GM18868 (cell line): ENCODE measurements at regions not wholly inside any gene's neighbourhood (a gene's known extent, or its start where the extent isn't known, plus 50 kb on each side); places are given as distances from the start of the nearest gene placed in this dataset.

Source experiments
- ATAC-seq: cut with Tn5 transposase; IDR thresholded peaks from one replicate; pipeline ENCODE4 v1.9.1; 2021; ENCODE audit warnings: mild to moderate bottlenecking, moderate library complexity; ENCODE audit not compliant: unreplicated experiment

- no peak for ATAC-seq
Observed at GRCh38 chr3:110711130-110711832, 360.3 kb upstream of the NECTIN3 start.

GRCh38 chr3:110711851-110712516 is 359.6 kb upstream of the NECTIN3 start:
- no peak for ATAC-seq

- no peak for ATAC-seq
Observed at GRCh38 chr3:110727056-110727455, 344.6 kb upstream of the NECTIN3 start.

GRCh38 chr3:110731148-110731547 is 340.5 kb upstream of the NECTIN3 start:
- no peak for ATAC-seq

DNA sequence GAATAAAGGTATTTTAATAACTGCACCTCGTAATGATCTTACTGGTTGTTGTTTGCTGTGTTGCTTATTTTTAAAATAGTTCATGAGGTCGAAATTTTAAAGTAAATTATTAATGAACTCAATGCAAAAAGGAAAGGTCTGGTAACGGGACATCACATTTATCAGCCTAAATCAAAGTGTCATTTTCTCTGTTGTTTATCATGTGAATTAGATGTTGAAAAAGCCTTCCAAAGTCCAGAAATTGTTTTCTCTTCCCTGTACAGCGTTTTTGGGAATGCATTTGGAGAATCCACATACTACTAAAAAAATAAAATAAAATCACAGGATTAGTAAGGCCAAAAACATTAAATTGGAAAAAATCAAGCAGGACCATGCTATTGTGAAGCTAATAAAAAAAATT is 339.2 kb upstream of the NECTIN3 start:
- ATAC-seq, result no peak

DNA sequence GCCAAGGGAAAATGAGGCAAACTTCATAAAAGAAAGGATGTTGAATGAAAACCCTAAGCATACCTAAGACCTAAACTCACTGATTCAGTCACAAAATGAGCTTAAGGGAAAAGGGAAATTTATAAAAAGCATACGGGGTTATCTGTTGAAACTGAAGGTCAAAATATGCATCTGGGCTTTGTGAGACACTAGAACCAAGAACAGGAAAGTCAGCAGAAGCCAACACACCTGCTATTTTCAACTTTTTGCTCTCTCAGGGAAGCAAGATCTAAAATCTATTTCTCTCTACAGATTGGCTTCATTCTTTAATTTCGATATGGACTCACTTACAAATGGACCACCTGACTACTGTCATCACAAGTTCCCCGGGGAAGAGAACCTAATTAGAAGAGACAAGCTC is 338.6 kb upstream of the NECTIN3 start:
- no peak for ATAC-seq

- ATAC-seq, result no peak
Observed at GRCh38 chr3:110734524-110734923, 337.1 kb upstream of the NECTIN3 start.

DNA sequence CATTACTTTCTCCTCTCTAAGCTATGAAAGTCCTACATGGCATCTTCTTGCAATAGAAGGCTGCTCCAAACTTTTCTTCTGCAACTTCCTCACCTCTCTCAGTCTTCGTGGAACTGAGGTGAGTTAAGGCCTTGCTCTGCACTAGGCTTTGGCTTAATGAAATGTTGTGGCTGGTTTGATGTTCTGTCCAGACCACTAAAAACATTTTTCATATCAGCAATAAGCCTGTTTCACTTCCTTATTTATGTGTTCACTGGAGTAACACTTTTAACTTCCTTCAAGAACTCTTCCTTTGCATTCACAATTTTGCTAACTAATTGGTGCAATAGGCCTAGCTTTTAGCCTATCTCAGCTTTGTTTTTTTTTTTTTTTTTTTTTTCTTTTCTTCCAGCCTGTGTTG is 335.3 kb upstream of the NECTIN3 start:
- peak; percentile 95 for ATAC-seq

- ATAC-seq, result no peak
Observed at GRCh38 chr3:110738531-110738930, 333.1 kb upstream of the NECTIN3 start.

- ATAC-seq, result no peak
Observed at GRCh38 chr3:110741891-110742290, 329.7 kb upstream of the NECTIN3 start.

DNA sequence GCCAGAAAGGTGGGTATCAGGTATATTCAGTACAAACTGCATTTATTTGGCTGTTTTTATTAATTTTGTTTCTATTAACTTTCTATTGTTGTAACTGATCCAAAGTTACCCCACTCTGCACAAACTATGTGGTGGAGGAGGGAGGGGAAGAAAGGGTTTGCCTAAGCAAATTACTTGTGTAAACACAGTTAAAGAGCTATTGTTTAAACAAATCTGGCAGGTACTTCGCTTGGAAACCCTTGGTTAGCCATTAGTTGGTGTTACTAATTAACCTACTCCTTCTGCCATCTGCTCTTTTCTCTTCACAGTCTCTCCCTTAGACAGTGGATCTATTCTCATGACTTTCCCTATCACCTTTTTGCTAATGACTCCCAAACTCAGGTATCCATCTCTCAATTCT is 328.4 kb upstream of the NECTIN3 start:
- no peak for ATAC-seq

GRCh38 chr3:110743984-110744383 is 327.6 kb upstream of the NECTIN3 start:
- ATAC-seq, result no peak

DNA sequence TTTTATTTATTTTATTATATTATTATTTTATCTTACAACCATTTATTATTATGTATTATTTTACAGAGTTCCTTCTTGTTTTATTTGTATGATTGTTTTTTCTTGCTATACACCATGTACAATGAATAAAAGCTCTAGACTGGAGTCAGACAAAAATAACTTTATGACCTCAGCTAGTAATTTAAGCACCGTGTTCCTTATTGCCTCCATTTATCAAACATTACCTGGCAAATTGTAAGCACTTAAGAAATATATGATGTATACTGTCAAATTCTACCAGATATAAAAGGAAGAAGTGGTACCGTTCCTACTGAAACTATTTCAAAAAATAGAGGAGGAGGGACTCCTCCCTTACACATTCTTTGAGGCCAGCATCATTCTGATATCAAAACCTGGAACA is 326.9 kb upstream of the NECTIN3 start:
- no peak for ATAC-seq

DNA sequence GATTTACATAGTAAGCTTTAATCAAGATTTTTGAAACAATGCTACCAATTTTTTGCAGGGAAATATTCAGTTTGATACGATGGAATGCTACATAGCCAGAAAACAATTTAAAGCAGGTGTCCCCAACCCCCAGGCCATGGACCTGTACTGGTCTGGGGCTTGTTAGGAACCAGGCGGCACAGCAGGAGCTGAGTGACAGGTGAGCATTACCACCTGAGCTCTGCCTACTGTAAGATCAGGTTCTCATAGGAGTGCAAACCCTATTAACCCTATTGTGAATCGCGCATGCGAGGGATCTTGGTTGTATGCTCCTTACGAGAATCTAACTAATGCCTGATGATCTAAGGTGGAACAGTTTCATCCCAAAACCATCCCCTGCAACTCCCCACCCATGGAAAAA is 322.6 kb upstream of the NECTIN3 start:
- no peak for ATAC-seq

GRCh38 chr3:110750201-110750600 is 321.4 kb upstream of the NECTIN3 start:
- no peak for ATAC-seq

- ATAC-seq, result no peak
Observed at GRCh38 chr3:110752307-110752706, 319.3 kb upstream of the NECTIN3 start.

DNA sequence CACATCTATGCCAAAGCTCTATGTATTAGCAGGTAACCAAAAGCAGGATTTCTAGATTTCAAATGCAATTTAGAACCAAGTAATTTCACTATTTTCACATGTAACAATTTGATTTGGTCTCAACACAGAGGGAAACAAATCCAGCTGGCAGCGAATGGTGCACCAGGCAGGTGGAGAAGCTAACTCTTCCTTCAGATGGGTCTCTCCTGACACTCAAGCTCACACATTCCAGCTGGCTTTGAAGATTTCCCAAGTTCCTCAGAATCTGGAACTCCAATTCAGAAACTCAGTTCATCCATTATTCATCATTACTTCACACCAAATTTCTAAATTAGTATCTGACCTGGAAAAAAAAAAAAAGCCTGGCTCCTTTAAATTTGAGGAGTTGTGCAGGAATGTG is 318.1 kb upstream of the NECTIN3 start:
- ATAC-seq, result no peak

DNA sequence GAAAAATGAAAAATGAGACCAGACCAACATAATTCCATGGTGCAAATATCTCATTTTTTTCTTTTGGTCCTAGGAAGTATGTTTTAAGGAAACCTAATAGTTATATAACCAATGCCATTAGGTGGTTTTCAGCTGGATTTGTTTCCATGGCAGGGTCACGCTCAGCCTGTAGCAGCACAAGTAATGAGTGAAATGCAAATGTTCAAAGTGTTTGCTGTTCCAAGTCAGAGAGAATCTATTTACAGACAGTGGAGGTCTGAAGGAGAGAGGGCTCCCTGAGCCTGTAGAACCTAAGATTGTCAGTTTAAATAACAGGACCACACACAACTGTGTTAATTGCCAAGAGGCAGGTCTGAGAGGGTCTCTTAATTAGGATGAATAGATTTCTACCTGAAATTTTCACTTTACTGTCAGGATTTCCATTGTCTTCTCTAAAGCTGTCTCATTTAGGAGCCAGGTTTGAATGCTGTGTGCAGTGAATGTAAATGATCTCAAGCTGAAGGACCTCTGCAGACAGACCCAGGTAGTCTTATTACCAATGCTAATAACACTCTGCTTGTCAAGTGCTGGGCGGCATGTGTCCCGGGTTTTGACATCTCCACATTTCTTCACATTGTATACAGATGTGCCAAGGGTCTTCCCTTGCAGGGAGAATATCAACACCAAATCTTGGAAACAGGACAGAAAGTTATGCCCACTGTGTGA is 317.3 kb upstream of the NECTIN3 start:
- no peak for ATAC-seq

- no peak for ATAC-seq
Observed at GRCh38 chr3:110755345-110755744, 316.3 kb upstream of the NECTIN3 start.

- no peak for ATAC-seq
Observed at GRCh38 chr3:110756705-110757104, 314.9 kb upstream of the NECTIN3 start.

GRCh38 chr3:110758208-110758607 is 313.4 kb upstream of the NECTIN3 start:
- no peak for ATAC-seq

DNA sequence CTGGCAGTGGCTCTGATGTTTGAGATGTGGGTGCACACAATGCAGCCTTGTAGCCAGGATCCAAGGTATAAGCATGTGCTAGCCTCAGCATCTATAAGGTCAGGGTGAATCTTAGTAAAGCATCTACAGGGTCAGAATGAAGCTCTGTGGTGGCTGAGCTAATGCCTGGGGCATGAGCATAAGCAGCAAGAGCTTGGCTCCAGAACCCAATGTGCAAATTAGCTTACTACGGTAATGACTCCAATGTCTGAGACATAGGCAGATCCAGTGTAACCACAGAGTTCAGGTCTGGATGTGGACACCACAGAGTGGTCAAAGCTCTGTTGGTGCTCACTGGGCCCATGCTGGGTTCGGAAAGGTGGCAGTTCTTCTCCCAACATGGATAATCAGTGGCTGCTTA is 304.5 kb upstream of the NECTIN3 start:
- no peak for ATAC-seq
